K562 (cell line): ENCODE measurements at regions not wholly inside any gene's neighbourhood (a gene's known extent, or its start where the extent isn't known, plus 50 kb on each side); places are given as distances from the start of the nearest gene placed in this dataset.

Experiments used
- CTCF ChIP-seq, 3 experiments: IDR thresholded peaks in 2 of 3; conservative IDR thresholded peaks in 1 of 3; 2 replicates each; pipeline ENCODE4 v1.5.1; 2011 to 2012; ENCODE audit warnings: low read length in 3 of 3, mild to moderate bottlenecking in 3 of 3, control low read depth in 2 of 3, improper control_type of control experiment in 1 of 3, inconsistent platforms in 1 of 3, low read depth in 1 of 3, mixed read lengths in 1 of 3, moderate library complexity in 1 of 3; ENCODE audit not compliant: insufficient read depth in 2 of 3
- ETV6 ChIP-seq, 3 experiments: fragments of 150-350 bp in 1 of 3; sonication (generic) in 1 of 3; formaldehyde crosslinking in 1 of 3; IDR thresholded peaks; 2 replicates each; pipeline versions ENCODE4 v1.6.1 to v1.8.0; 2014 to 2022; ENCODE audit warnings: borderline replicate concordance in 2 of 3, low read depth in 2 of 3, antibody characterized with exemption in 1 of 3, low read length in 1 of 3, mild to moderate bottlenecking in 1 of 3, missing genetic modification reagents in 1 of 3
- EZH2 ChIP-seq: IDR thresholded peaks from 2 replicates; pipeline ENCODE4 v1.6.1; 2012; ENCODE audit warnings: low read depth, mild to moderate bottlenecking, inconsistent platforms, low read length, borderline replicate concordance
- MAFK ChIP-seq: IDR thresholded peaks from 2 replicates; pipeline ENCODE4 v1.6.1; 2011; ENCODE audit warnings: low read length, improper control_type of control experiment
- POLR2A ChIP-seq: fragments of 450-650 bp; conservative IDR thresholded peaks from 2 replicates; pipeline ENCODE4 v1.6.1; 2016
- RAD51 ChIP-seq: fragments of 450-650 bp; IDR thresholded peaks from 2 replicates; pipeline ENCODE4 v1.7.1; 2016; ENCODE audit warnings: low read depth, mild to moderate bottlenecking, borderline replicate concordance
- RERE ChIP-seq: sonication (generic); formaldehyde crosslinking; IDR thresholded peaks from 2 replicates; pipeline ENCODE4 v1.8.0; 2023; ENCODE audit warnings: missing genetic modification reagents, mild to moderate bottlenecking, borderline replicate concordance
- TBP ChIP-seq: optimal IDR thresholded peaks from 2 replicates; pipeline ENCODE3; 2011; ENCODE audit warnings: low read depth, low read length, improper control_type of control experiment
- YBX1 ChIP-seq: fragments of 450-650 bp; IDR thresholded peaks from 2 replicates; pipeline ENCODE4 v1.7.1; 2016; ENCODE audit warnings: mild to moderate bottlenecking
- ZNF175 ChIP-seq: fragments of 200-800 bp; sonication (Bioruptor generic); IDR thresholded peaks from 2 replicates; pipeline ENCODE4 v1.6.1; 2016; ENCODE audit warnings: low read depth, mild to moderate bottlenecking, missing genetic modification characterization, missing compliant biosample characterization
- ZNF253 ChIP-seq: fragments of 250-450 bp; sonication (Bioruptor Pico); conservative IDR thresholded peaks from 2 replicates; pipeline ENCODE4 v1.6.1; 2021; ENCODE audit warnings: mild to moderate bottlenecking
- ZNF274 ChIP-seq: IDR thresholded peaks from 2 replicates; pipeline ENCODE4 v1.6.1; 2011; ENCODE audit warnings: low read depth, mild to moderate bottlenecking, low read length, moderate library complexity, borderline replicate concordance
- TF ChIP-seq, protein P1 (sequence below), 2 experiments: fragments of 200-800 bp in 1 of 2; sonication (Bioruptor generic) in 1 of 2; sonication (generic) in 1 of 2; formaldehyde crosslinking in 1 of 2; IDR thresholded peaks in 1 of 2; conservative IDR thresholded peaks in 1 of 2; 2 replicates each; pipeline versions ENCODE4 v1.5.0 to v1.6.1; 2016 to 2020; ENCODE audit warnings: missing compliant biosample characterization in 1 of 2, missing genetic modification characterization in 1 of 2, missing genetic modification reagents in 1 of 2
- TF ChIP-seq, protein P2 (sequence below), 2 experiments: fragments of 250-450 bp in 1 of 2; fragments of 450-650 bp in 1 of 2; sonication (Bioruptor Pico) in 1 of 2; IDR thresholded peaks; 2 replicates each; pipeline versions ENCODE4 v1.6.1 to v1.8.0; 2016 to 2021; ENCODE audit warnings: mild to moderate bottlenecking in 2 of 2, moderate library complexity in 2 of 2, missing compliant biosample characterization in 1 of 2, missing genetic modification characterization in 1 of 2

GRCh38 chr1:98045767-98046641, 125.2 kb upstream of the DPYD start:
- TF ChIP-seq RAD51 (no peak), YBX1 (no peak), TBP (no peak), RERE (no peak), CTCF (IDR thresholded peaks at IDR 0.05 in 2 of 3, conservative IDR thresholded peaks at IDR 0.05 in 1 of 3; ENCODE audit: insufficient read depth in 2 of 3, low read depth in 1 of 3, low read length in 3 of 3) (no peak), MAFK (no peak), ZNF175 (CRISPR knock-in tag) (no peak), ZNF253 (CRISPR knock-in tag) (no peak), ETV6 (IDR thresholded peaks at IDR 0.05; ENCODE audit: borderline replicate concordance in 1 of 2, low read depth in 2 of 2, low read length in 1 of 2) (no peak), ETV6 (CRISPR knock-in tag; IDR thresholded peaks at IDR 0.05; ENCODE audit: borderline replicate concordance) (no peak), EZH2 (no peak), POLR2A (no peak), ZNF274 (no peak)
- TF ChIP-seq, protein P1, sequence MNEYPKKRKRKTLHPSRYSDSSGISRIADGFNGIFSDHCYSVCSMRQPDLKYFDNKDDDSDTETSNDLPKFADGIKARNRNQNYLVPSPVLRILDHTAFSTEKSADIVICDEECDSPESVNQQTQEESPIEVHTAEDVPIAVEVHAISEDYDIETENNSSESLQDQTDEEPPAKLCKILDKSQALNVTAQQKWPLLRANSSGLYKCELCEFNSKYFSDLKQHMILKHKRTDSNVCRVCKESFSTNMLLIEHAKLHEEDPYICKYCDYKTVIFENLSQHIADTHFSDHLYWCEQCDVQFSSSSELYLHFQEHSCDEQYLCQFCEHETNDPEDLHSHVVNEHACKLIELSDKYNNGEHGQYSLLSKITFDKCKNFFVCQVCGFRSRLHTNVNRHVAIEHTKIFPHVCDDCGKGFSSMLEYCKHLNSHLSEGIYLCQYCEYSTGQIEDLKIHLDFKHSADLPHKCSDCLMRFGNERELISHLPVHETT (CRISPR knock-in tag; conservative IDR thresholded peaks at IDR 0.05 in 1 of 2, IDR thresholded peaks at IDR 0.05 in 1 of 2): no peak
- TF ChIP-seq, protein P2, sequence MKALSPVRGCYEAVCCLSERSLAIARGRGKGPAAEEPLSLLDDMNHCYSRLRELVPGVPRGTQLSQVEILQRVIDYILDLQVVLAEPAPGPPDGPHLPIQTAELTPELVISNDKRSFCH (CRISPR knock-in tag; IDR thresholded peaks at IDR 0.05): no peak
- TF ChIP-seq, protein P2 (tag; IDR thresholded peaks at IDR 0.05): no peak
